ENCODE measurements at regions not wholly inside any gene's neighbourhood (a gene's known extent, or its start where the extent isn't known, plus 50 kb on each side); places are given as distances from the start of the nearest gene placed in this dataset.

DNA sequence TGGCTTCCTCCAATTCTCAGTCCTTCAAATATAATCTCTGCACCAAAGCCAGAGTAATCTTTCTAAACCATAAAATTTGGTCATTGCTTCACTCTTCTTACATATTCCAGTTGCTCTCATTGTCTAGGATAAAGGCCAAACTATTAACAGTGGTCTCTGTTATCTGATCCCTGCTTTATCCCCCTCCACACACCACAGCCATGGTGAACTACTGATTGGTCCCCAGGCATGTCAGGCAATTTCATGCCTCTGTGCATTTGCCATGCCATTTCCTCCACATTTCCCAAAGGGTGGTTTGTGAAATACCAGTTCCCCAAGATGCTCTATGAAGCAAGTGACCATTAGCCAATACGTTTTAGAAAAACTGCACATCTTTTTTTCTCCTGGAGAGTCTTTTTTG lies 97.0 kb downstream of the FAM181B start:
- Histone ChIP-seq H3K4me3 (ENCODE audit: insufficient read depth, low read depth, low read length) (no peak overlapping the region), H2BK20ac (ENCODE audit: low read depth, low read length) (no peak overlapping the region), H3K14ac (replicated peaks; ENCODE audit: low read depth, low read length) (no peak overlapping the region), H2AK9ac (replicated peaks; ENCODE audit: low read depth, low read length, poor library complexity) (no peak overlapping the region), H3K4me1 (ENCODE audit: control insufficient read depth, insufficient read depth, low read length) (no peaks in the 10 kb centered on the region), H4K8ac (ENCODE audit: low read depth in 2 of 2, low read length in 2 of 2) (no peak overlapping the region), H3K27me3 (ENCODE audit: control insufficient read depth, insufficient read depth, low read length) (no peaks in the 10 kb centered on the region), H3K18ac (ENCODE audit: low read depth, low read length) (no peak overlapping the region), H2BK15ac (ENCODE audit: low read depth, low read length) (no peak overlapping the region), H4K20me1 (ENCODE audit: insufficient read depth, low read length) (no peaks in the 10 kb centered on the region), H3K9me3 (ENCODE audit: control insufficient read depth, insufficient read depth, low read length) (no peaks in the 10 kb centered on the region), H2BK5ac (ENCODE audit: low read depth, low read length, poor library complexity, severe bottlenecking) (no peak overlapping the region), H4K91ac (ENCODE audit: insufficient read depth, low read depth, low read length) (no peak overlapping the region), H3K36me3 (ENCODE audit: control insufficient read depth, insufficient read depth, low read length) (no peaks in the 10 kb centered on the region), H2AFZ (replicated peaks; ENCODE audit: low read length, poor library complexity) (no peak overlapping the region), H3K27ac (ENCODE audit: insufficient read depth, low read length) (no peak overlapping the region), H2BK120ac (ENCODE audit: low read depth, low read length) (no peak overlapping the region), H3K79me1 (ENCODE audit: low read depth in 1 of 2, low read length in 2 of 2) (no peaks in the 10 kb centered on the region), H3K56ac (ENCODE audit: extremely low read depth, insufficient read depth, low read length) (no peak overlapping the region), H2AK5ac (ENCODE audit: low read depth, low read length) (no peak overlapping the region), H3K9ac (ENCODE audit: low read depth, low read length) (no peak overlapping the region), H3K9me1 (ENCODE audit: insufficient read depth, low read length) (no peaks in the 10 kb centered on the region), H3K4me2 (ENCODE audit: low read depth, low read length) (no peak overlapping the region), H3K4ac (ENCODE audit: low read depth, low read length) (no peak overlapping the region), H3K23ac (ENCODE audit: low read depth, low read length) (no peak overlapping the region), H4K5ac (ENCODE audit: low read depth, low read length) (no peak overlapping the region)
- BruUV-seq (replicated peaks): no TSS peak
- DNase-seq: no peak
- in situ Hi-C loops (cut with MboI; ENCODE audit: low sequenced_read_pairs): no loop called here
- ATAC-seq (ENCODE audit: low read depth): no peak
- CTCF ChIA-PET: no interaction called here
- POLR2A ChIA-PET (ENCODE audit: unreplicated experiment): no interaction called here
- no peak for TF ChIP-seq SMC3 (IDR thresholded peaks at IDR 0.05; ENCODE audit: low read depth, low read length)
- TF ChIP-seq, protein P1, sequence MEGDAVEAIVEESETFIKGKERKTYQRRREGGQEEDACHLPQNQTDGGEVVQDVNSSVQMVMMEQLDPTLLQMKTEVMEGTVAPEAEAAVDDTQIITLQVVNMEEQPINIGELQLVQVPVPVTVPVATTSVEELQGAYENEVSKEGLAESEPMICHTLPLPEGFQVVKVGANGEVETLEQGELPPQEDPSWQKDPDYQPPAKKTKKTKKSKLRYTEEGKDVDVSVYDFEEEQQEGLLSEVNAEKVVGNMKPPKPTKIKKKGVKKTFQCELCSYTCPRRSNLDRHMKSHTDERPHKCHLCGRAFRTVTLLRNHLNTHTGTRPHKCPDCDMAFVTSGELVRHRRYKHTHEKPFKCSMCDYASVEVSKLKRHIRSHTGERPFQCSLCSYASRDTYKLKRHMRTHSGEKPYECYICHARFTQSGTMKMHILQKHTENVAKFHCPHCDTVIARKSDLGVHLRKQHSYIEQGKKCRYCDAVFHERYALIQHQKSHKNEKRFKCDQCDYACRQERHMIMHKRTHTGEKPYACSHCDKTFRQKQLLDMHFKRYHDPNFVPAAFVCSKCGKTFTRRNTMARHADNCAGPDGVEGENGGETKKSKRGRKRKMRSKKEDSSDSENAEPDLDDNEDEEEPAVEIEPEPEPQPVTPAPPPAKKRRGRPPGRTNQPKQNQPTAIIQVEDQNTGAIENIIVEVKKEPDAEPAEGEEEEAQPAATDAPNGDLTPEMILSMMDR (conservative IDR thresholded peaks at IDR 0.05; ENCODE audit: low read depth, low read length): no peak
- TF ChIP-seq FOS (IDR thresholded peaks at IDR 0.05; ENCODE audit: low read depth, low read length): no peak
- no peak for TF ChIP-seq RCOR1 (IDR thresholded peaks at IDR 0.05; ENCODE audit: insufficient replicate concordance, low read length)
- no peak for TF ChIP-seq NFE2L2 (IDR thresholded peaks at IDR 0.05; ENCODE audit: low read depth, low read length)
- TF ChIP-seq, protein P2, sequence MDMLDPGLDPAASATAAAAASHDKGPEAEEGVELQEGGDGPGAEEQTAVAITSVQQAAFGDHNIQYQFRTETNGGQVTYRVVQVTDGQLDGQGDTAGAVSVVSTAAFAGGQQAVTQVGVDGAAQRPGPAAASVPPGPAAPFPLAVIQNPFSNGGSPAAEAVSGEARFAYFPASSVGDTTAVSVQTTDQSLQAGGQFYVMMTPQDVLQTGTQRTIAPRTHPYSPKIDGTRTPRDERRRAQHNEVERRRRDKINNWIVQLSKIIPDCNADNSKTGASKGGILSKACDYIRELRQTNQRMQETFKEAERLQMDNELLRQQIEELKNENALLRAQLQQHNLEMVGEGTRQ (IDR thresholded peaks at IDR 0.05; ENCODE audit: low read depth, low read length): no peak
- TF ChIP-seq CEBPB (IDR thresholded peaks at IDR 0.05; ENCODE audit: low read depth, low read length): no peak
- TF ChIP-seq MAZ (IDR thresholded peaks at IDR 0.05; ENCODE audit: borderline replicate concordance, low read depth, low read length): no peak
- no peak for TF ChIP-seq CHD1 (IDR thresholded peaks at IDR 0.05; ENCODE audit: low read depth, low read length)
- no peak for TF ChIP-seq RAD21 (IDR thresholded peaks at IDR 0.05; ENCODE audit: low read length)
- no peak for TF ChIP-seq MAFK (IDR thresholded peaks at IDR 0.05; ENCODE audit: low read depth, low read length)
- no peak for TF ChIP-seq RFX5 (IDR thresholded peaks at IDR 0.05; ENCODE audit: low read depth, low read length)
- TF ChIP-seq, protein P3, sequence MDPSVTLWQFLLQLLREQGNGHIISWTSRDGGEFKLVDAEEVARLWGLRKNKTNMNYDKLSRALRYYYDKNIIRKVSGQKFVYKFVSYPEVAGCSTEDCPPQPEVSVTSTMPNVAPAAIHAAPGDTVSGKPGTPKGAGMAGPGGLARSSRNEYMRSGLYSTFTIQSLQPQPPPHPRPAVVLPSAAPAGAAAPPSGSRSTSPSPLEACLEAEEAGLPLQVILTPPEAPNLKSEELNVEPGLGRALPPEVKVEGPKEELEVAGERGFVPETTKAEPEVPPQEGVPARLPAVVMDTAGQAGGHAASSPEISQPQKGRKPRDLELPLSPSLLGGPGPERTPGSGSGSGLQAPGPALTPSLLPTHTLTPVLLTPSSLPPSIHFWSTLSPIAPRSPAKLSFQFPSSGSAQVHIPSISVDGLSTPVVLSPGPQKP (IDR thresholded peaks at IDR 0.05; ENCODE audit: borderline replicate concordance, low read depth, low read length): no peak
- no peak for TF ChIP-seq POLR2A (IDR thresholded peaks at IDR 0.05; ENCODE audit: low read depth, low read length)
- TF ChIP-seq MXI1 (IDR thresholded peaks at IDR 0.05; ENCODE audit: borderline replicate concordance, low read depth, low read length): no peak
- dilution Hi-C loops (cut with HindIII; ENCODE audit: low sequenced_read_pairs, unreplicated experiment): no loop called here
- intact Hi-C loops (cut with micrococcal nuclease): no loop called here
- WGBS, 2 experiments (ENCODE audit: extremely low coverage in 2 of 2, insufficient read length in 1 of 2): no CpG with 5 or more reads among the region's 1 CpG
